KBM-7 (cell line): ENCODE measurements at regions not wholly inside any gene's neighbourhood (a gene's known extent, or its start where the extent isn't known, plus 50 kb on each side); places are given as distances from the start of the nearest gene placed in this dataset.

Experiments used
- DNase-seq: peaks from one replicate; pipeline ENCODE4 v3.0.0-alpha.2; 2015
- in situ Hi-C: fragments of 300-500 bp; cut with MboI; formaldehyde crosslinking; loops from 2 replicates; pipeline ENCODE4 v1.14.3; 2020; ENCODE audit warnings: low sequenced_read_pairs, low pct_unique_long_range_greater_than_20kb, mixed read lengths

DNA sequence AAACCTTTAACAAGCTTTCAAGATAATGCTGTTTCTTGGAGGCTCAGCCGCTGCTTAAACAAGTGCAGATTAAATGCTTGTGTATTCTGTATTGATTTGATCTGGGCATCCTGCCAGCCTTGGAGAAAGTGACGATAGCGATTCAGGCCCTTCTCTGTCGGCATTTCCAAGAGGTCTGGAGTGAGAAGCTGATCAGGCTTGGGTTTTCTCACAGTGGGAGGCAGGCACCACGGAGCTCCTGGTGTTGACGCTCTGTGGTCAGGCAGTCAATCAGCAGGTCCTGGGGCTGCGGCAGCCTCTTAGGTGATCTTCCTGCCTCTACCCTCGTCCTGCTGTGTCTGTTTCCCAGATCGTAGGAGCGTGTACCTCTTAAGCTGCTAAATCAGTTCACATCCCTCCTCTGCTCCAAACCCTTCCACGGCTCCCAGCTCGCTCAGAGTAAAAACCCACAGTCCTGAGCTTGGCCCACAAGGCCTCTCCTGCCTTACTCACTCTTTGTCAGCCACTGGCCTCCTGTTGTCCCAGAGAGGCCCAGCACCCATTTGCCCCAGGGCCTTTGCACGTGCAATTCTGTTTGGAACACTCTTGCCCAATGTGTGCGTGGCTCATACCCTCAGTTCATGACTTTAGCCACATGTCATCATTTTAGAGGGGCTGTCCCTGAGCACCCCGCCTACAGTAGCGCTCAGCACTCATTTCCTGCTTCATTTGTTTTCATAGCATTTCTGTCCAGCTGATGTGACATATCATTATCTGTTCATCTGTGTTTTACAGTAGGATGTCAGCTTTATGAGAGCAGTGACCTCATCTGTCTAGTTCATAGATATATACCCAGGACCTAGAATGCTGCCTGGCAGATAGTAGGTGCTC is 155.4 kb downstream of the AACS start:
- in situ Hi-C loops, result no loop called here
- DNase-seq, result no peak

DNA sequence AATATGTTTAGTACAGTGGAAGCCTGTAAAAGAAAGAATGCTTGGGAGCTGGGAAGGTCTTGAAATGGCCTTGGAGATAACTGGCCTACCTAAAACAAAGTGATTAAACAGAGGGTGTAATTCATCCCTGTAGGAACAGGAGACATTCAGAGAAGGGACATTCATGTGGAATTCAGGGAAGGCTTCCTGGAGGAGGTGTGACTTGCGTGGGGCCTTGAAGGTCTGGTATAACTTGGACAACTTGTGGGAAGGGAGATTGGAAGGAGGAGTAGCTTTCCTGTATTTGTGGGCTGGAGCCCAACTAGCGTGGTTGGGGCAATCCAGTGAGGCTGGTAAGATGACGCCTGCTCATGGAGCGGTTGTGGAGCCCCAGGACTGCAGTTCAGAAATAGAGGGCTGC is 156.4 kb downstream of the AACS start:
- DNase-seq, result no peak
- in situ Hi-C loops, result no loop called here

DNA sequence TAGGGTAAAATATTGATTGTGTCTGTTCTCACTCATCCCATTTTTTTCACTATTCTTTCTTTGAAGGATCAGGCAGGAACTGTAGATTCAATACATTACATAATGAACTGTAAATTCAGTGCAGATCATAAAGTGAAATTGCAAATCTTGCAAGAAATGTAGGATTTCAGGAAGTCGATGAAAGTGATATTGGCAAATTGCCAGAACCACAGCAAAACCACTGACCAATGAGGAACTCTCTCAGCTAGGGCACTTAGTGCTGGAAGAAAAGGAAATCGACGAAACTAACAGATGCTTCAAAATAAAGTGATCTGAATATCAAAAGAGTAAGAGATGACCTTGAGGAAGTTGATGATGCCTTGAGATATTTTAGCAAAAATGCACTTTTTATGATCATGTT is 157.6 kb downstream of the AACS start:
- in situ Hi-C loops, result no loop called here
- DNase-seq, result peak; percentile 53

- DNase-seq, result no peak
- in situ Hi-C loops, result no loop called here
Measured at GRCh38 chr12:125225641-125226040, 160.4 kb downstream of the AACS start.

DNA sequence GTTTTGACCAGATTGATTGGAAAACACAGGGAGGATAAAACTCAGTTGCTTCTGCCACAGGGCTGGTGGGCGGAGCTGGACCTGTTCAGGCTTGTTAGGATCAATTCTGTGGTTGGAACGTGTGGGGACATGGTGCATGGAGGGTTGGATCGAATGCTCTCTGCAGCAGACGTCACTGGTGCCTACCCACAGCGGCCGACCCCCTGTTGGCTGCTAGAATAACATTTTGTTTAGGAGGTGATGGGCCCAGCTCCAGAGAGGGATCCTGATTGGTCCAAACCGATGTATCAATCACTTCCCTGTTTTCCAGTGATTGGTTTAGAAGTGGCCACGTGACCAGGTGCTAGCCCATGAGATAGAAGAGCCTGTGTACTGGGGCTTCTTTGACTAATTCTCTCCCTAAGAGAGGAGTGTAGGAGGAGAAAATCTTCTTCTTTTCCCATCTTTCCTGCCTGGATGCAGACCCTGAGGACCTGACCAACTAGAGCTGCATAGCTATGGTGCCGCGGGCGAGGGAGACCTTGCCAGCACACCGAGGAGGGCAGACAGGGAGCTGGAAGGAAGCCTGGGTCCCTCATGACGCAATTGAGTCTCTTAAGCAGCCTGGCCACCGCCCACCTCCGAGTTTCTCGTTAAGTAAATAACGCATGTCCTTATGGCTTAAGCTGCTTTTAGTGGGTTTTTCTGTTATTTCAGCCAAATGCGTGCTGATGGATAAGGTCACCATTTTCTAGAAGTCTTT is 163.5 kb downstream of the AACS start:
- in situ Hi-C loops, result no loop called here
- DNase-seq, result no peak

DNA sequence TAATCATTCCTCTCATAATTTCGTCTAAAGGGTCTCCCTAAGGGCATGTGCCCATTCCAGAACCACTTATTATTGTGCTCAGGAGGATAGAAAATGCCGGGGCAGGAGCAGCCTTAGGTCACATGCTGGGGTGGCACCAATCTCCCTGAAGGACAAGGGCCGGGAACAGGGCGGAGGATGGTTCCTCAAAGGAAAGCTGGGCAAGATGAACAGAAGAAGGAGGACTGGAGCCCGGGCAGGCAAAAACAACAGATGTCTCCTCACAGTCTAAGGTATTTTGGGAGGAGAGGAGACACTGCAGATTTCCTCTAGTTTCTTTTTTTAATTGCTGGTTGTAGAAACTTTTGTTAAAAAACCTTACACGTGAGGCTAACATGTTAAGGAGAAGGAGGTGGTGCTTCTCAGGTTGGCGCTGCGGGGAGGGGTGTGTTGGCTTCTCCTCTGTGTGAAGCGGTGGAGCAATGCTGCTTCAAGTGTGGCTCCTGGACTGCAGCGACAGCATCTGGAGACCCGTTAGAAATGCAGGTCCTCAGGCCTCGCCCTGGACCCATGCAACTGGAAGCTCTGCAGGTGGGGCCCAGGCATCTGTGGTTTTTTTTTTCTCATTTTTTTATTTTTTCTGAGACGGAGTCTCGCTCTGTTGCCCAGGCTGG is 164.8 kb downstream of the AACS start:
- in situ Hi-C loops, result no loop called here
- no peak for DNase-seq

DNA sequence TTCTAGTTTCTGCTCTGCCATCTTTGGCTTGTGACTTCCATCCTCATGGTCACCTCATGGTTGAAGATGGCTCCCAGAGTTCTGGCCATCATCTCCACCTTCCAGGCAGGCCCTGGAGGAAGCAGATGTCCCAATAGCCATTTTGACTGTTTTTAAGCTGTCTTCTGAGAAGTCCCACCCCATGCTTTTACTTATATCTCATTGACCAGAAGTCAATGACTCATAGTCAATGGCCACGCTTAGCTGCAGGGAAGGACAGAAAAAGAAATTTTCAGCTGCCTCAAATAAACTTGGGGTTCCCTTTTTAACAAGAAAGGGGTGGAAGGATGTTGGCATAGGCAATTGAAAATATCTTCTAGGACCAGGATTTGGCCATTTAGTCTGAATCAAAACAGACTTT is 168.1 kb downstream of the AACS start:
- in situ Hi-C loops, result no loop called here
- DNase-seq, result no peak

DNA sequence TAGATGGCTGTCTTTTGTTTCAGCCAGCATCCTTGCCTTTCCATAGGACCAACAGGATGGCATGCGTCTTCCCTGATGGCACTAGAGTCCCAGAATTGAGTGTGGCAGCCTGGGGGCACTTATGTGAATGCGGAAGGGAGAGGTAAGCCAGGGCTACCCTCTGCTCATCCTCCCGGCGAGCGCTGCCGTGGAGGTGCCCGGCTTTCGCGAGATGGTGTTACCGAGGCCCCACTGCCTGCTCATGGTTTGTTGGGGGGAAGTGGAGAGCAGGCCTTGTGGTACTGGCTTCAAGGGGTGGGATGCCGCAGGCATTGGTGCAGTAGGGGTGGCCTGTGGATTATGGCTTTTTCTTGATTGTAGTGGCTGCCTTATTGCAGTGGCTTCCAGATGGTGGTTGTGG is 174.3 kb downstream of the AACS start:
- DNase-seq, result no peak
- in situ Hi-C loops, result no loop called here

- in situ Hi-C loops, result no loop called here
- DNase-seq, result no peak
Measured at GRCh38 chr12:125240717-125241116, 175.5 kb downstream of the AACS start.

DNA sequence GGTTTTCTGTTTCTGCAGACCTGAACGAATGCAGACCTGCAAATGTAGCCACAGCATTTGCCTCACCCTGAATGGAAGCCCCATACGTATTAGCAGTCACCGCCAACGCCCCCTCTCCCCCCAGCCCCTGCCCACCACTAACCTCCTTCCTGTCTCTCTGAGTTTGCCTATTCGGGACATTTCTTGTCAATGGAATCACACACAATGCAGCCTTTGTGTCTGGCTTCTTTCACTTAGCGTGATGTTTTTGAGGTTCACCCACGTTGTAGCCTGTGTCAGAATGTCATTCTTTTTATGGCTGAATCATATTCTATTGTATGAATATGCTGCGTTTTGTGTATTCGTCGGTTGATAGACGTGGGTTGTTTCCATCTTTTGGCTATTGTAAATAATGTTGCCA is 178.6 kb downstream of the AACS start:
- in situ Hi-C loops, result no loop called here

DNA sequence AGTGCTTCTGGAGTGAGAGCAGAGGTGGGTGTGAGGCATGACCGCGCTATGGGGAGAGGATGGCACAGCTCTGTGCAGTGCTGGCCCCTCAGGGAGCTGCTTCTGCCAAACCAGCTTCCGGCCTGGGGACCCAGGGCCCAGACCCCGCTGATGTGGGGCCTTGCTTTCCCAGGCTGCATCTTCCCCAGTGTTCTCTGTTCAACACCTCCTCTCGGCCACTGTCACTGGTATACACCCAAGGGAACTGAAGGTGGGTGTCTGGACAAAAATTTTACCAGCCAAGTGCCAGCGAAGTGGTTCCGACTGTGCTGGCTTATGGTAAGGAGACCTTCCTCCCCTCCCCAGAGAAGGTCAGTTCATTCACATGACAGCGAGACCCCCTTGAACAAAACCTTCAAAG is 179.1 kb downstream of the AACS start:
- no peak for DNase-seq
- in situ Hi-C loops, result no loop called here

More for the DNA sequence above, 178.6 kb downstream of the AACS start:
- no peak for DNase-seq

GRCh38 chr12:125245581-125246557 is 180.6 kb downstream of the AACS start:
- in situ Hi-C loops, result no loop called here
- no peak for DNase-seq

- in situ Hi-C loops, result no loop called here
- no peak for DNase-seq
Measured at GRCh38 chr12:125247477-125247876, 182.2 kb downstream of the AACS start.

DNA sequence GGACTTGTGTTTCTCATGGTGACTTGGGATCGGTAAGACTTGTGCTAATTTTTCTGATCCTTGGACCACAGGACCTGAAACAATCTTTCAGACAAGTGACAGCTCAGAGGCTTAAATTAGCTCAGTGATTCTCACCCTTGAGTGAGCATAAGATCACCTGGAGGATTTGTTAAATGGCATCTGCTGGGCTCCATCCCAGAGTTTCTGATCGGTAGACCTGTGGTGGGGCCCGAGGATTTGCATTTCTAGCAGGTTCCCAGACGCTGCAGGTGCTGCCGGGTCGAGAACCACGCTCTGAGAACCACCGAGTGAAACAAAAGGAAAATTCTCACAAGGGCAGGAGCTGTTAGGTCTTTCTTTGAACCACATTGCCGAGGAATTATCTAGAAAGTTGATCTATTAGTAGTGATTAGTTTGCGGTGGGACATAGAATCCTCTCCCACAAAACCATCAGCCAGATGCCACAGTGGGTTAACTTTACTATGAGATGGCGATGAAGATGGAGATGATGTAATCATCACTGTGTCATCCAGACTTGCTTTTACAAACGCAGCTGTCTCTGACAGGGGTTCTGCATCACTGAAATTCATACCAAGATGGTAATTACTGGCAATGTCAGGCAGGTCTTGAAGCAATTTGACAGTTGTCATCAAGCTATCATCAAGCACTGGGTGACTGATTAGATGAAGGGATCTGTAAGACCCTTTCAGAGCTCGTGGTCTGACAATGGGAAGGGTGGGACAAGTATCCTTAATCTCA is 184.0 kb downstream of the AACS start:
- DNase-seq, result no peak

DNA sequence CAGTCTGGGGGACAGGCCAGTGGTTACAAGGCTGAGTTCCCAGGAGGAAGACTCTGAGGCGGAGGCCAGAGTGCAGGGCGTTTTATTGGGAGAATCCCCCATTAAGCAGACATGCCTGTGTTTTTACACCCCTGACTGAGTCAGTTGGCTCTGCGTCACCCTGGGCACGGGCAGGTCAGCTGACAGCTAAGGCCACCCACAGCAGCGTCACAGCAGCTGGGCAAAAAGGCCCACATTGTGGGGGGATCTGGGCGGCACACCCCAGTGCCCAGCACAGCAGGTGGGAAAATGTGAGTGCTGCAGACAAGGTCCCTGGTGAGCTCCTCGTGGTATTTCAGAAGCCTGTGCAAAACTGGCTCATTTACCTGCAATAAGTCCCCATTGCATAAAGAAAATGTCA is 184.7 kb downstream of the AACS start:
- no peak for DNase-seq
- in situ Hi-C loops, result no loop called here

More for the DNA sequence above, 184.0 kb downstream of the AACS start:
- in situ Hi-C loops, result no loop called here

DNA sequence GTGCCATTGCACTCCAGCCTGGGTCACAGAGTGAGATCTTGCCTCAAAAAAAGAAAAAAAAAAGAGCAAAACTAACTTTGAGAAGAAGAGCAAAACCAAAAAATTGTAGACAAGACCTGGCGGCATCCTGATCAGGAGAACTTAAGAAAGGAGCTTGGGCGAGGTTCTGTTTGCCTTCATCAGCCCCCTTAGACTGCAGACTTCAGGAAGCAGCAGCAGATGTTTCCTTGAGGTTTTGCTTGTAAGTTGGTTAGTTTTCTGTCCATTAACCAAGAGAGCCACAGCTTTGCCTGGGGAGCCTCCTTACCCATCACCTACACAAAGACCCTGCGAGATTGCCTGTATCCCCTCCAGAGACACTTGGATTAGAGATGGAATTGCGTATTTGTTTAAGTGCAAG is 189.0 kb downstream of the AACS start:
- DNase-seq, result no peak
- in situ Hi-C loops, result no loop called here

DNA sequence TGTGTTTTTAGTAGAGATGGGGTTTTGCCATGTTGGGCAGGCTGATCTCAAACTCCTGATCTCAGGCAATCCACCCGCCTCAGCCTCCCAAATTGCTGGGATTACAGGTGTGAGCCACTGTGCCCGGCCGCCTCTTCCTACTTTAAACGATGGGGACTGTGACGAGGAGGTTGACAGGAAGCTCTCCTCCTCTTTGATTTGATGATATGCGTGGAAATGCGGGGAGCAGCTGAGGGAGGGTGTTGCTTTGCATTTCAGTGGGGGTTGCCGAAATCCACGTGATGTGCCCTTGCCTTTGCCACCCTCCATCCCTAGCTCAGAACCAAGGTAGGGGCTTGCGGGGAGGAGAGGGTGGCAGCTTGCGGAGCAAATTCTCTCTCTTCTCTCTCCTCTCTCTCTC is 189.6 kb downstream of the AACS start:
- in situ Hi-C loops, result no loop called here
- no peak for DNase-seq

- in situ Hi-C loops, result no loop called here
Measured at GRCh38 chr12:125255935-125256633, 190.8 kb downstream of the AACS start.

More at GRCh38 chr12:125255935-125256633, 190.8 kb downstream of the AACS start:
- DNase-seq, result no peak
